B cell (primary cell): ENCODE measurements at regions not wholly inside any gene's neighbourhood (a gene's known extent, or its start where the extent isn't known, plus 50 kb on each side); places are given as distances from the start of the nearest gene placed in this dataset.
"Not testable (repeated sequence)": the region's sequence is repeated elsewhere in the genome, so short reads cannot be mapped to it uniquely, and the experiment has no call there.

Experiments used
- ATAC-seq: fragments of 200-7000 bp; cut with Tn5 transposase; one replicate; pipeline ENCODE4 v1.10.0; 2021; ENCODE audit warnings: low read depth, mild to moderate bottlenecking, moderate number of reproducible peaks, moderate library complexity
- CTCF ChIA-PET: fragments of 350-600 bp; sonication (Branson Sonifier 250); formaldehyde crosslinking; loops from one replicate; lab custom pipeline; 2021; ENCODE audit warnings: antibody characterized with exemption, inconsistent platforms; lab: Charles Lee
- POLR2A ChIA-PET: fragments of 350-600 bp; sonication (Branson Sonifier 250); formaldehyde crosslinking; loops from one replicate; lab custom pipeline; 2021; ENCODE audit warnings: antibody characterized with exemption; lab: Charles Lee
- DNase-seq: peaks from one replicate; pipeline ENCODE4 v3.0.0; 2013
- H2AFZ ChIP-seq: 2 replicates; pipeline ENCODE4 v1.6.1; 2012; ENCODE audit warnings: mild to moderate bottlenecking, low read depth, low read length; ENCODE audit not compliant: insufficient read depth, poor library complexity, severe bottlenecking
- H3K27ac ChIP-seq, 2 donors: 1 replicate in 1 of 2; 2 replicates in 1 of 2; pipeline ENCODE4 v1.5.1; 2012 to 2013; ENCODE audit warnings: low read length in 2 of 2, mild to moderate bottlenecking in 2 of 2, moderate library complexity in 1 of 2
- H3K27me3 ChIP-seq, 4 experiments: fragments of 200-600 bp in 1 of 4; sonication (generic) in 1 of 4; replicated peaks in 1 of 4; 1 replicate in 2 of 4; 2 replicates in 2 of 4; pipeline versions ENCODE4 v1.6.1 to v1.7.0; 2013 to 2016; ENCODE audit warnings: low read length in 3 of 4, mild to moderate bottlenecking in 2 of 4, mixed read lengths in 1 of 4, moderate library complexity in 1 of 4; ENCODE audit not compliant: insufficient read depth in 4 of 4, control insufficient read depth in 3 of 4; ENCODE audit errors: control extremely low read depth in 1 of 4
- H3K36me3 ChIP-seq, 2 experiments: replicated peaks in 1 of 2; 1 replicate in 1 of 2; 2 replicates in 1 of 2; pipeline versions ENCODE4 v1.6.1 to v1.7.1; 2013; ENCODE audit warnings: low read length in 1 of 2; ENCODE audit not compliant: insufficient read depth in 2 of 2, control insufficient read depth in 1 of 2; ENCODE audit errors: control extremely low read depth in 1 of 2, extremely low read depth in 1 of 2
- H3K4me1 ChIP-seq, 2 donors: fragments of 200-600 bp in 1 of 2; sonication (generic) in 1 of 2; 1 replicate in 1 of 2; 2 replicates in 1 of 2; pipeline versions ENCODE4 v1.5.1 to v1.6.1; 2013 to 2017; ENCODE audit warnings: low read length in 2 of 2; ENCODE audit not compliant: control insufficient read depth in 2 of 2, insufficient read depth in 2 of 2
- H3K4me2 ChIP-seq: replicated peaks from 2 replicates; pipeline ENCODE3; 2012; ENCODE audit warnings: mild to moderate bottlenecking, low read depth, low read length; ENCODE audit not compliant: poor library complexity, severe bottlenecking
- H3K4me3 ChIP-seq, 5 experiments: fragments of 200-600 bp in 1 of 5; sonication (generic) in 1 of 5; 1 replicate in 3 of 5; 2 replicates in 2 of 5; pipeline versions ENCODE4 v1.5.1 to v1.7.0; 2011 to 2016; ENCODE audit warnings: low read length in 4 of 5, mild to moderate bottlenecking in 4 of 5, low read depth in 2 of 5, control low read depth in 1 of 5, moderate library complexity in 1 of 5; ENCODE audit not compliant: insufficient read depth in 1 of 5; ENCODE audit errors: control extremely low read depth in 1 of 5, extremely low read depth in 1 of 5
- H3K79me2 ChIP-seq: fragments of 200-600 bp; sonication (generic); one replicate; pipeline ENCODE4 v1.6.0; 2016; ENCODE audit warnings: low read length; ENCODE audit not compliant: control insufficient read depth, insufficient read depth
- H3K9ac ChIP-seq: fragments of 200-600 bp; sonication (generic); 2 replicates; pipeline ENCODE4 v1.6.1; 2017; ENCODE audit warnings: mild to moderate bottlenecking, low read length, moderate library complexity
- H3K9me3 ChIP-seq, 3 donors: one replicate each; pipeline versions ENCODE4 v1.6.1 to v1.7.1; 2013; ENCODE audit warnings: low read length in 2 of 3; ENCODE audit not compliant: control insufficient read depth in 2 of 3, insufficient read depth in 1 of 3; ENCODE audit errors: control extremely low read depth in 1 of 3
- H4K20me1 ChIP-seq: 2 replicates; pipeline ENCODE4 v1.6.0; 2012; ENCODE audit warnings: mild to moderate bottlenecking, low read length; ENCODE audit not compliant: insufficient read depth, control insufficient read depth, poor library complexity, severe bottlenecking
- H3K27ac Mint-ChIP-seq: one replicate; pipeline ENCODE4 v1.8.0; 2021; ENCODE audit warnings: mixed read lengths
- H3K27me3 Mint-ChIP-seq: one replicate; pipeline ENCODE4 v1.8.0; 2021; ENCODE audit warnings: mixed read lengths
- H3K4me1 Mint-ChIP-seq: one replicate; pipeline ENCODE4 v1.8.0; 2021; ENCODE audit warnings: mixed read lengths
- H3K4me3 Mint-ChIP-seq: one replicate; pipeline ENCODE4 v1.8.0; 2021; ENCODE audit warnings: mixed read lengths
- H3K9me3 Mint-ChIP-seq: one replicate; pipeline ENCODE4 v1.8.0; 2022; ENCODE audit warnings: mixed read lengths; ENCODE audit not compliant: insufficient read depth
- CTCF ChIP-seq: fragments of 200-600 bp; IDR thresholded peaks from one replicate; pipeline ENCODE4 v1.8.0; 2022; ENCODE audit warnings: antibody characterized with exemption, mild to moderate bottlenecking
- EZH2 ChIP-seq: IDR thresholded peaks from 2 replicates; pipeline ENCODE4 v1.6.1; 2012; ENCODE audit warnings: borderline replicate concordance, low read depth, mild to moderate bottlenecking, moderate library complexity, low read length; ENCODE audit not compliant: insufficient read depth, poor library complexity, severe bottlenecking
- WGBS: methylation state at CpG from one replicate; pipeline ENCODE4 v1.1.5; 2013; ENCODE audit warnings: missing lambda C conversion rate; ENCODE audit not compliant: insufficient coverage; 5-methylcytosine and 5-hydroxymethylcytosine counted together
- intact Hi-C: fragments of 100-400 bp; cut with micrococcal nuclease; formaldehyde crosslinking; loops from one replicate; pipeline ENCODE4 v1.10.0; 2022

- H3K4me1 ChIP-seq, H2AFZ ChIP-seq, CTCF ChIA-PET, H3K27me3 ChIP-seq, H3K9me3 ChIP-seq, H3K9ac ChIP-seq, H3K79me2 ChIP-seq, DNase-seq, H3K27ac ChIP-seq, POLR2A ChIA-PET, H3K4me2 ChIP-seq, ATAC-seq, H4K20me1 ChIP-seq, H3K9me3 Mint-ChIP-seq, H3K27ac Mint-ChIP-seq, intact Hi-C loops, H3K4me3 Mint-ChIP-seq, H3K36me3 ChIP-seq, H3K4me3 ChIP-seq, H3K4me1 Mint-ChIP-seq: not testable (repeated sequence)
- no CpG with 5 or more reads among the region's 3 CpGs for WGBS
- H3K27me3 Mint-ChIP-seq = peaks cover 18% of the 10 kb centered on the region
Measured at GRCh38 chr7:116373229-116373628, 126.3 kb upstream of the CAV2 start.

- H3K4me3 Mint-ChIP-seq = no peak overlapping the region
- no peak overlapping the region for H3K4me2 ChIP-seq
- ChIA-PET CTCF (no interaction called here), POLR2A (no interaction called here)
- H3K4me1 ChIP-seq = no peaks in the 10 kb centered on the region
- TF ChIP-seq CTCF (no peak), EZH2 (no peak)
- intact Hi-C loops = no loop called here
- no peak for ATAC-seq
- H3K27me3 Mint-ChIP-seq = peaks cover 12% of the 10 kb centered on the region
- H3K79me2 ChIP-seq = no peaks in the 10 kb centered on the region
- no peak overlapping the region for H2AFZ ChIP-seq
- peaks cover 4% of the 10 kb centered on the region for H3K9me3 Mint-ChIP-seq
- H3K9me3 ChIP-seq = no peaks in the 10 kb centered on the region
- no peak overlapping the region for H3K27ac ChIP-seq
- no peak overlapping the region for H3K27ac Mint-ChIP-seq
- H3K36me3 ChIP-seq = no peaks in the 10 kb centered on the region
- DNase-seq = no peak
- H3K27me3 ChIP-seq = no peaks in the 10 kb centered on the region
- WGBS = no CpG with 5 or more reads among the region's 2 CpGs
- no peak overlapping the region for H3K9ac ChIP-seq
- H3K4me1 Mint-ChIP-seq = no peaks in the 10 kb centered on the region
- H4K20me1 ChIP-seq = no peaks in the 10 kb centered on the region
- H3K4me3 ChIP-seq = no peak overlapping the region
Measured at GRCh38 chr7:116377721-116378120, 121.8 kb upstream of the CAV2 start.
